ENCODE measurements at regions not wholly inside any gene's neighbourhood (a gene's known extent, or its start where the extent isn't known, plus 50 kb on each side); places are given as distances from the start of the nearest gene placed in this dataset.

DNA sequence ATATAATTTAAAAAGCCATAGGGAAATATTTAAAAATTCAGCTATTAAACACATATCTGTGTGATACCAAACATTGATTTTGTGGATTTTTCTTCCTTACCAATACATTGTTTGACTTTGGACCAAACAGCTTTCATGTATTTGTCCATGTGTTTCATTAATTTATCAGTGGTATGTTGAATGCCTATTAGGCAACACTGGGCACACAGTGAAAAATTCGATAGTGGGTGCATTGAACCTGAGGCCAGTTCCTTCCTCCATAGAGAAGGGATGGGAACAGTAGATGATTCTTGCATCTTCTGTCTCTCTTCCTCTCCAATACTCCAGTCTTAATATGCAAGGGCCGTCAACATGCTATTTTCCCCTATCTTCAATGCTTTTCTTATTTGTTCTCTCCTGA is 110.2 kb upstream of the NR3C1 start:
- intact Hi-C loops (cut with micrococcal nuclease; ENCODE audit: unreplicated experiment) = no loop called here
- CTCF ChIA-PET = no interaction called here
- peaks cover 2% of the 10 kb centered on the region; the same call in 1 of the 2 replicates for H3F3A ChIP-seq (ENCODE audit: insufficient read depth, low read depth)
- DNase-seq = no peak
- no peak overlapping the region for H3K27ac ChIP-seq
- H3K4me1 ChIP-seq (replicated peaks; ENCODE audit: insufficient read depth) = peaks cover 4% of the 10 kb centered on the region
- H4K20me1 ChIP-seq (ENCODE audit: insufficient read depth) = no peaks in the 10 kb centered on the region
- POLR2A ChIA-PET (ENCODE audit: unreplicated experiment) = no interaction called here
- H3K4me2 ChIP-seq = no peak overlapping the region
- H3K27me3 ChIP-seq (ENCODE audit: insufficient read depth, low read depth) = no peaks in the 10 kb centered on the region
- TF ChIP-seq, protein P1, sequence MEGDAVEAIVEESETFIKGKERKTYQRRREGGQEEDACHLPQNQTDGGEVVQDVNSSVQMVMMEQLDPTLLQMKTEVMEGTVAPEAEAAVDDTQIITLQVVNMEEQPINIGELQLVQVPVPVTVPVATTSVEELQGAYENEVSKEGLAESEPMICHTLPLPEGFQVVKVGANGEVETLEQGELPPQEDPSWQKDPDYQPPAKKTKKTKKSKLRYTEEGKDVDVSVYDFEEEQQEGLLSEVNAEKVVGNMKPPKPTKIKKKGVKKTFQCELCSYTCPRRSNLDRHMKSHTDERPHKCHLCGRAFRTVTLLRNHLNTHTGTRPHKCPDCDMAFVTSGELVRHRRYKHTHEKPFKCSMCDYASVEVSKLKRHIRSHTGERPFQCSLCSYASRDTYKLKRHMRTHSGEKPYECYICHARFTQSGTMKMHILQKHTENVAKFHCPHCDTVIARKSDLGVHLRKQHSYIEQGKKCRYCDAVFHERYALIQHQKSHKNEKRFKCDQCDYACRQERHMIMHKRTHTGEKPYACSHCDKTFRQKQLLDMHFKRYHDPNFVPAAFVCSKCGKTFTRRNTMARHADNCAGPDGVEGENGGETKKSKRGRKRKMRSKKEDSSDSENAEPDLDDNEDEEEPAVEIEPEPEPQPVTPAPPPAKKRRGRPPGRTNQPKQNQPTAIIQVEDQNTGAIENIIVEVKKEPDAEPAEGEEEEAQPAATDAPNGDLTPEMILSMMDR (conservative IDR thresholded peaks at IDR 0.05) = no peak
- TF ChIP-seq EZH2 (IDR thresholded peaks at IDR 0.05; ENCODE audit: low read depth) = no peak
- no peak overlapping the region for H3K4me3 ChIP-seq
- no peaks in the 10 kb centered on the region for H3K9me3 ChIP-seq (ENCODE audit: insufficient read depth, low read depth)
- no TSS peak for BruUV-seq (replicated peaks)
- H3K9me2 ChIP-seq (ENCODE audit: insufficient read depth) = no peaks in the 10 kb centered on the region
- no peaks in the 10 kb centered on the region for H3K36me3 ChIP-seq (ENCODE audit: low read depth)
- no peak overlapping the region for H2AFZ ChIP-seq
- H3K79me2 ChIP-seq (ENCODE audit: low read depth) = no peaks in the 10 kb centered on the region

DNA sequence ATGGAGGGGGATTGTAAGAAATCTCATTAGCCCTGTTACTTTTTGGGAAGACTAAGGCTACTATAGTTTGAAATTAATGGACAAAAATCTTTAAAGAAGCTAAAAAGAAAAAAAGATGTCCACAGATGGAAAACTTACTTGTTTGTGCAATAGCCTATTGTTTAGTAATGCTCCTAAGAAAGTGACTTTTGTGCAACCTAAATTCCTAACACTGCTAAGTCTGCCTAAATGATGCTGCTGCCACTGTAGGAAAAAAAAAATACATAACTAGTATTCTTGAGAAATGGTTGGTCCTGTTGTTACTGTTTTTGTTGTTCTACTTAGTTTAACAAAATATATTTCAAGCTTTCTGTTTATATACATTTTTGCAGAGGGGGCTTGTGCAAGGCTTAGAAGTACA is 108.2 kb upstream of the NR3C1 start:
- ChIA-PET POLR2A (ENCODE audit: unreplicated experiment) (no interaction called here), CTCF (interaction anchor here (0.7 kb wide), 1 partner anchor 246 kb away, joined by 3 read pairs; no protein-coding TSS in a partner anchor)
- H4K20me1 ChIP-seq (ENCODE audit: insufficient read depth) = no peaks in the 10 kb centered on the region
- no peak overlapping the region for H2AFZ ChIP-seq
- H3K9me3 ChIP-seq (ENCODE audit: insufficient read depth, low read depth) = no peaks in the 10 kb centered on the region
- peaks cover 19% of the 10 kb centered on the region for H3F3A ChIP-seq (ENCODE audit: insufficient read depth, low read depth)
- H3K4me2 ChIP-seq = no peak overlapping the region
- no peaks in the 10 kb centered on the region for H3K79me2 ChIP-seq (ENCODE audit: low read depth)
- no peaks in the 10 kb centered on the region for H3K27me3 ChIP-seq (ENCODE audit: insufficient read depth, low read depth)
- no peak for TF ChIP-seq EZH2 (IDR thresholded peaks at IDR 0.05; ENCODE audit: low read depth)
- TF ChIP-seq, protein P1 (conservative IDR thresholded peaks at IDR 0.05) = no peak
- no peak overlapping the region for H3K4me3 ChIP-seq
- no peak for DNase-seq
- no peaks in the 10 kb centered on the region for H3K36me3 ChIP-seq (ENCODE audit: low read depth)
- peaks cover 24% of the 10 kb centered on the region for H3K4me1 ChIP-seq (replicated peaks; ENCODE audit: insufficient read depth)
- BruUV-seq (replicated peaks) = no TSS peak
- intact Hi-C loops (cut with micrococcal nuclease; ENCODE audit: unreplicated experiment) = no loop called here
- no peak overlapping the region for H3K27ac ChIP-seq
- no peaks in the 10 kb centered on the region for H3K9me2 ChIP-seq (ENCODE audit: insufficient read depth)

DNA sequence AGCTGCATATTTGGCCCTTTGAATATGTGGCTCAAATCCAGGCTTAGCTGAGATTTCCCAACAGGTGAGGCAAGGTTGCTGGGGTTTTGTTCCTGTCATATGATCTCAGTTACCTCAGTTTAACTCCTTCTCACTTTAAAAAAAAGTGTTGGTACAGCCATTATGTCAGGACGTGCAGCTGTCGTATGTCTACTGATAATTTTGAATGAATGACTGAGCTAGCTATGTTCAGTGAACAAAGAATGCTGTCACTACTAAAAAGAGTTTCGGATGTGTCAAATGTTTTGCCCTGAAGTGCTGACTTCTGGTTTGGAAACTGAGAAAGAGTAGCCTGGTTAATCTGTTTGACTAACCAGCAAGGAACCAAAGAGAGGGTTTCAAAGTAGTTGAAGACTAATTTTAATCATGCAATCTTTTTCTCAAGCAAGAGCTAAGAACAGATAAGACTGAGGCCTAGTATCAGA is 106.3 kb upstream of the NR3C1 start:
- Histone ChIP-seq H3K9me2 (ENCODE audit: insufficient read depth) (no peaks in the 10 kb centered on the region), H3K4me2 (no peak overlapping the region), H2AFZ (no peak overlapping the region), H3K36me3 (ENCODE audit: low read depth) (no peaks in the 10 kb centered on the region), H3F3A (ENCODE audit: insufficient read depth, low read depth) (peaks cover 31% of the 10 kb centered on the region), H3K27ac (no peak overlapping the region), H4K20me1 (ENCODE audit: insufficient read depth) (no peaks in the 10 kb centered on the region), H3K4me3 (no peak overlapping the region), H3K4me1 (replicated peaks; ENCODE audit: insufficient read depth) (peaks cover 36% of the 10 kb centered on the region), H3K9me3 (ENCODE audit: insufficient read depth, low read depth) (no peaks in the 10 kb centered on the region), H3K79me2 (ENCODE audit: low read depth) (no peaks in the 10 kb centered on the region), H3K27me3 (ENCODE audit: insufficient read depth, low read depth) (no peaks in the 10 kb centered on the region)
- ChIA-PET CTCF (no interaction called here), POLR2A (ENCODE audit: unreplicated experiment) (interaction anchor here (0.6 kb wide), 1 partner anchor 631 kb away, joined by 6 read pairs; no protein-coding TSS in a partner anchor)
- intact Hi-C loops (cut with micrococcal nuclease; ENCODE audit: unreplicated experiment) = no loop called here
- BruUV-seq (replicated peaks) = no TSS peak
- no peak for DNase-seq
- TF ChIP-seq, protein P1 (conservative IDR thresholded peaks at IDR 0.05) = no peak
- no peak for TF ChIP-seq EZH2 (IDR thresholded peaks at IDR 0.05; ENCODE audit: low read depth)

All from PC-9 (cell line).